SK-N-MC (cell line): ENCODE measurements at regions not wholly inside any gene's neighbourhood (a gene's known extent, or its start where the extent isn't known, plus 50 kb on each side); places are given as distances from the start of the nearest gene placed in this dataset.

Experiments
- EZH2 ChIP-seq: fragments of 200-600 bp; sonication (generic); IDR thresholded peaks from one replicate; pipeline ENCODE4 v1.6.1; 2017; ENCODE audit warnings: antibody characterized with exemption
- FOXP2 ChIP-seq: optimal IDR thresholded peaks from 2 replicates; pipeline ENCODE3; 2011; ENCODE audit warnings: mild to moderate bottlenecking, moderate library complexity; ENCODE audit not compliant: insufficient read depth; ENCODE audit errors: extremely low read length, control extremely low read depth
- POLR2AphosphoS5 ChIP-seq: IDR thresholded peaks from 2 replicates; pipeline ENCODE4 v1.6.1; 2012; ENCODE audit warnings: mild to moderate bottlenecking, low read depth, low read length, borderline replicate concordance

DNA sequence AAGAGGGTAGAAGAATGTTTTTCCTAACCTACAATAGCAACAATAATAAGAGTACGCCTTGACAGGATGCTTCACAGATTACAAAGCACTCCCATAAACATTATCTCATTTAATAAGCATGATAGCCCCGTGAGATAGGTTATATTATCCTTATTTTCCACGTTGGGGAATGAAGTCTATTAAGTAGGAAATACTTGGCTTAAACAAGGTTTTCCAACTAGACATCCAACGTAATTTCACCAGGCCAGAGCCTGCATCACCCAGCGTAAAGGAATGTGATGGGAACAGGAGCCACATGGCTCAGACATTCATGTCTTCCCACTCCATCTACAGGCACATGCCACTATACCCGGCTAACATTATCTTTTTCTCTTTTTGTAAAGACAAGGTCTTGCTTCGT is 223.4 kb upstream of the AMIGO2 start:
- TF ChIP-seq POLR2AphosphoS5 (no peak), EZH2 (no peak), FOXP2 (no peak)
